HG02763 (cell line): ENCODE measurements at regions not wholly inside any gene's neighbourhood (a gene's known extent, or its start where the extent isn't known, plus 50 kb on each side); places are given as distances from the start of the nearest gene placed in this dataset.
A peak's percentile ranks its signal among the peaks of the same experiment; 100 is the strongest.

Experiments used
- ATAC-seq: cut with Tn5 transposase; IDR thresholded peaks from one replicate; pipeline ENCODE4 v1.9.1; 2021; ENCODE audit warnings: mild to moderate bottlenecking, moderate library complexity; ENCODE audit not compliant: unreplicated experiment

DNA sequence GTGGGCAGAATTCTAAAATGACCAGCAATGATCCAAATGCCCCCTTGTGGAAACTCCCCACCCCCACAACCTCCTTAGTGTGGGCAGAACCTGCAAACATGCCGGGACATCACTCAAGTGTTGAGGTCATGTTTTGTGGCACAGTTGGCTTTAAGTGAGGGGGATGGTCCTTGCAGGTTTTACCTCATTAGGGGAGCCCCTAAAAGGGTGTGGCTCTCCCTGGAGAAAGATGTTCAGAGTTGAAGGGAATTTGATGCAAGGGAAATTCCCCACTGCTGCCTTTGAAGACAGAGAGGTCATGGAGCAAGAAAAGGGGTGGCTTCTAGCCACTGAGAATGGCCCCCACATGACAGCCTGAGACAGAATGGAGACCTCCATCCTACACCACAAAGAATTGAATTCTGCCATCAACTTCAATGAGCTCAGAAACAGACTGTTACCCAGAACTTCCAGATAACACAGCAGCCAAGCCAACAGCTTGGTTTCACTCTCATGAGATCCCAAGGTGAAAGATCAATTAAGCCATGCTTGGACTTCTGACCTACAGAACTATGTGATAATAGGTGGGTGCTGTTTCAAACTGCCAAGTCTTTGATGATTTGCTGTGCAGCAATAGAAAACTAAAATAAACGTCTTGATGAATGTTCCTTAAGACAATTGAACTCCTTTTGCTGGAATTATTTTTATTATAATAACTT lies 103.4 kb downstream of the MED10 start:
- ATAC-seq, result peak; percentile 35

DNA sequence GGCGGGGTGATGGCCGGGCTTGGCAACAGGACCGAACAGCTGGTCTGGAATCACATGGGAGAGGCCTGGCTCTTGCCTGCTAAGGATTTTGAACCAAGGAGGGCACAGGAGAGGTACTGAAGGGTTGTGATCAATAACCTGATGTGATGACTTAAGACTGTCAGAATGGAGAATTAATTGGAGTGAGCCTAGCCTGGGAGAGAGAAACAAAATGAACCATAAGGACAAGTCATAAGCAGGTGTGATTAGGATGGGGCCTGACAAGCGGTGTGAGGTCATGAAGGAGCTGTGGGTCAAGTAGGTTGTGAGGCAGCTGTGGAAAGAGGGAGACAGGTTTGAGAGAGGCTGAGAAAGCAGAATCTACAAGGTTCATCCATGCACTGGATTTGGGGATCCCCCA lies 104.6 kb downstream of the MED10 start:
- no peak for ATAC-seq

DNA sequence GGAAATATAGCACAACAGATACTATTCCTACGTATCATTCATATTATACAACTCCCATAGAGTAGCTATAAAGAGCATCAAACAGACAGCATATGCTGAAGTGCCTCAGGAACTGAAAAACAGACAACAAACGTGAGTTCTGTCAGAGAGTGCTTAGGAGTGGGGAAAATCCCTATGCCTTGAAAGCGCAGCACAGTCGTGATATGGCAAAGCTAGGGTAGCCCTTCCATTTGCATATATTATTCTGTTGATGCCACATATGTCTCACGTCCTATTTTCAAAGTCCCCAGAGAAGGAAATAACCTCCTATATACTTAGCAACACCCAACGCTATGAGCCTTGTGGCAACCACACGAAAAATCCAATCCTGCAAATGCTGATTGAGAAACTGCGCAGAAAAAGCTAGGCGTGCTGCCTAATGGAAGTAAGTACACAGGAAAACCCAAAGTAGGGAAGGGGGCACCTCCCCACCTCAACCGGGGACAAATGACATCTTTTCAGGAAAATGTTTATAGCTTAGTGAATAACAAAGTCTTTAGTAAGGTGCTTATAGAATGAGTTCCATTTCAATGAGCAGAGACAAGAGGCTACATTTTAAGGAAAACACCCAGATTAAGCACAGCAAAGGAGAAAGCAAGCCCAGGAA lies 105.1 kb downstream of the MED10 start:
- peak; percentile 66 for ATAC-seq

DNA sequence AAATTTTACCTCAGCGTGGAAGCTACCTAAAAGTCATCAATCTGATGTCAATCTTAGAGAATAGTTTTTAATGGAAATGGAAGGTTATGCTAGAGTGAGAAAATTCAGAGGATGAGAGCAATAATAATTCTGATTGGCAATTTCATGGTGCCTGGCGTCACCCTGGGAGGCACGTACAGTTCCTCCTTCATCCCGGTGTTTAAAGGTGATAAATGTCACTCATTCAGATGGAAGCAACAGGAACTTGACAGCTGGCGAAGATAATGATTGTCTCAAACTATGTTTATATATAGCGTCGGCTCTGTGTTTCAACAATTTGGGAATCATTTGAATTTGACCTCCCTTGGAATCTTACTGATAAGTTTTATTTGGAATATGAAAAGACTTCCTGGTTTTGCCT lies 108.4 kb downstream of the MED10 start:
- ATAC-seq, result no peak

DNA sequence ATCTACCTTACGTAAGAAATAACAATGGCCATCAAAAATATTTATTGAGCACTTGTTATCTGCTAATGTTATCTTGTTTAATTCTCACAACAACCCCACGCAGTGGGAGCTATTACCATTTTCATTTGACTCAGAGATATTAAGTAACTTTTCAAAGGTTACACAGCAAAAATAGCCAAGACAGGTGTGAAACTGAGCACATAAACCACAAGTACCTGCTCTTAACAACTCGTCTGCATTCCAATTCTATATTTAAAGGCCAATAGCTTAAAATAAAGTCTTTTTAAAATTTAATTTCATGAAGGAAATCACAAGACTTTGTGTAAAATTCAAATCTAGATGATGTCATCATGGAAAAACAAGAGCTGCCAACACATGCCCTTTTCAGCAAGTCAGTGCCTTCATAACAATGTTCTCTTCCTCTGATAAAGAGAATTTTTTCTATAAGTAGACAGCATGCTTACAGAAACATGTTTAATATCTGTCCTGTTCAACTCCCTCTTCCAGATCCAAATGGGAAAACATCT lies 111.6 kb downstream of the MED10 start:
- no peak for ATAC-seq

DNA sequence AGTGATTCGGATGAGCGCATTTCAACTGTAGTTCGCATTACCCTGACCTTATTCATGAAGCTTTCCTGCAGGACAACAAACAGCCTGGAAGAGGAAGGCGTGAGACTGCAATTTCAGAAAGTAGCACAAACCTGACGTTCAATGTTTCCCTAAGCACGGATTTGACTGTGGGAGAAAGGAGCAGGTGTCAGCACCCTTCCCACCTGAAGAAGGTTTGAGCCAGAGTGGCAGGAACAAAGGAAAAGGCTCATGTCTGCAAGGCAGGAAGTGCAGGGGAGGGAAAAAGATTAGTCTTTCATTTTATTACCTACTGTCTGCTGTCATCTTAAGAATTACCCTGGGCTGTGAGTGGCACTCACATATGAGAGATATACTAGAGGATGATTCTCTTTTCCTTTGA lies 114.0 kb downstream of the MED10 start:
- ATAC-seq, result no peak

DNA sequence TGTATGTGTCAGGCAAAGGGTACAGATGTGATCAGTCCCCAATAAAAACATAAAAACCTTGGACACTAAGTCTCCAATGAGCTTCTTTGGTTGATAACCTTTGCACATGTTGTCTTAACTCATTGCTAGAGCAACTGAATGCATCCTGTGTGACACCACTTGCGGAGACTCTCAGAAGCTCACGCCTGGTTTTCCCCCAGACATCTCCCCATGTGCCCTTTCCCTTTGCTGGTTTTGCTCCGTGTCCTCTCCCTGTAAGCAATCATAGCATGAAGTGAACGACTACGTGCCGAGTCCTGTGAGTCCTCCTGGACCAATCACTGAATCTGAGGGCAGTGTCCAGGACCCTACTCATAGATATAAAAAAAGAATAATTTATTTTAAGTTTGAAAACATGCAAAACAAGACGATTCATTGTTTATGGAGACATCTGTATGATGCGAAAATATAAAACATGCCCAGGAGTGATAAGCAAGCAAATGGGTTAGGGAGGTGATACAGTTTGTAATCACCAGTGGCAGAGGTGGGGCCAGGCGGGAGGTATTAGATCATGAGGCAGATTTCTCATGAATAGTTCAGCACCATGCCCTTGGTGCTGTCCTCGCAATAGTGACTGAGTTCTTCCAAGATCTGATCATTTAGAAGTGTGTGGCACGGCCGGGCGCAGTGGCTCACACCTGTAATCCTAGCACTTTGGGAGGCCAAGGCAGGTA lies 115.5 kb downstream of the MED10 start:
- ATAC-seq, result no peak

DNA sequence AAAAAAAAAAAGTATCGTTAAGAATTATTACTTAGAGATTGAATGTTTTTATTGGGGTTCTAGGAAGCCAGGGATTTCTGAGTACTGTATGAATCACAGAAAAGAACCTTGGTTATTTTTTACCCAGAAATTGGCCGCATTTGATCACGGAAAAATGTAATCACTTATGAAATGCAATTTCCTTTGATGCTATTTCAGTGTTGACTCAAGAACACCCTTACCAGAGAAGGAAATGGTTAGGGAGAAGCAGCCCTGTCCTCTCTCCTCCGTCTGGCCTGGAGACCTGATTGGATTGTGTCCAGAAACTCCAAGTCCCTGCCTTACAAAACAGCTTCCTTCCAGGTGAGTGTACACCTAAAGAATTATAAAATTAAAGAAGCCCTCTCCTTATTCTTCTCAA lies 116.7 kb downstream of the MED10 start:
- no peak for ATAC-seq

DNA sequence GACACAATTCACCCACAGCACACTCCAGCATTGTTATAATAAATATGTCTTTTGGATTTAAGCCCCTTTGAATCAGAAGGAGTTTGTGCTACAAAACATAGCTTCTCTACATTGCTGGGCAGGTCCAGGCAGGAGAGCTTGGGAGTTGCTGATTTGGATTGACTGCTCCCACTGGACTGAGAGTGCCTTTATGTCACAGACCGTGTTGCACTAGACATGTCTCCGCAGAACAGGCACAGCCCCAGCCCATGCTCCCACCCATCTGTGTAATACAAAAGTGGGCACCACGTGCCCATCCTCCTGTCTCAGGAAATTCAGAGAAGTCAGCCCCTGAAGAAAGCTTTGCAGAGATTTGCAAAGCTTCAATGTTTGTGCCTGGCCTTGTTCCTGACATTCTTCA lies 117.1 kb downstream of the MED10 start:
- no peak for ATAC-seq

DNA sequence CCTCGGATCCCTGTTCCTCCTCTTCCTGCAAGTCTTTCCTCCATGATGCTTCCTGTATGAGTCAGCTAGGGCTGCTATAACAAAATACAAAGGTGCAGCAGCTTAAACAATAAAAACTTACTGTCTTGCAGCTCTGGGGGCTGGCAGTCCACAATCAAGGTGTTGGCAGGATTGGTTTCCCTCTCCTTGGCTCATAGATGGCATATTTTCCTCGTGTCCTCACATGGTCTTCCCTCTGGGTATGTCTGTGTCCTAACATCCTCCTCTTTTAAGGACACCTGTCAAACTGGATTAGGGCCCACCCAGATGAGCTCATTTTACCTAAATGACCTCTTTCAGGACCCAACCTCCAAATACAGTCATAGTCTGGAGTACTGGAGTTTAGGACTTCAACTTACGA lies 117.5 kb downstream of the MED10 start:
- ATAC-seq, result no peak

DNA sequence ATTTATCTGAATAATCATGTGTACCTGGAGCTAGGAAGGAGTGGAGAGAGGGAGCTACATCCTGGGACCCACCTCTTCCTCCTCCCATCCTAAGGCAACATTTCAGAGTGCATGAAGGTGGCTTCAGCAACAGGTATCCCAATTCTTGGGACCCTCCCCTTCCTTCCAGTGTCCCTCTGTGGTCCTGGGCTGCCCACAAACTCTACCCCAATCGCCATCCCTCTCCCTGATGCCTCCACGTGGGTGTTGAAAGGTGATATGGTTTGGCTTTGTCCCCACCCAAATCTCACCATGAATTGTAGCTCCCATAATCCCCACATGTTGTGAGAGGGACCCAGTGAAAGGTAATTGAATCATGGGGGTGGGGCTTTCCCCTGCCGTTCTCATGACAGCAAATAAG lies 121.4 kb downstream of the MED10 start:
- ATAC-seq, result no peak

DNA sequence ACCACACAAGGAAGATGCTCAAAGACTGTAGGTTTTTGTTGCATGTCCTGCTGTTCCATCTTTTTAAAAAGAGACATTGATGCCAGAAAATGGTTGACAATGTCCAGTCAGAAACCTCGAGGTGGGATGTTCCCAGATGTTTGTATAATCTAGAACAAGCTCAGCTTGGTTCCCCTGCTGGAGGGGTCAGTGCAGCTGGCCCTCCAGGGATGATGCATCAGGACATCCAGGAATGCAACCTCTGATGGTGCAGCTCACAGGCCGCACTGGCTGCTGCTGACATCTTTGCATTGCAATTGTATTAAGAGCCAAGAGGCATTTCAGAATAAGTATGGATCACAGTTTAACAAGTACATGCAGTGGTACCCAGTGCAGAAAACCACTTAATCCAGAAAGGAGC lies 122.4 kb downstream of the MED10 start:
- ATAC-seq, result no peak

DNA sequence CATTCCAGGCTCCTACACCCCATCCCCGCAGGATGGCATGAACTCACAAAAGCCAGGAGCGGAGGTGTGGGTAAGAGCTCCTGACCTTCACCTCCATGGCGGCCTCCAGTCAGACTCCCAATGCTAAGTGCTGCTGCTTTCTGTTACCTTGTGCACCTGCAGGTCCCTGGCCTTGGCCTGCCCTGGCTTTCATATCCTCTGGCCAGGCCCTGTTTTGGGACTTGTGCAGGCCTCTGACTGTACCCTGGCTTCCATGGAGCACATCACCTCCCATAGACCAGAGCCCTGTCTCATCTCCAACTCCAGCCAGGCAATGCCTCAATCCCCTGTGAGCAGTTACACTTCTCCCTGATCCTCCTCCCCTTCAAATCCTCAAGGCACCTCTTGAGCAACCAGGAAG lies 124.5 kb downstream of the MED10 start:
- no peak for ATAC-seq

DNA sequence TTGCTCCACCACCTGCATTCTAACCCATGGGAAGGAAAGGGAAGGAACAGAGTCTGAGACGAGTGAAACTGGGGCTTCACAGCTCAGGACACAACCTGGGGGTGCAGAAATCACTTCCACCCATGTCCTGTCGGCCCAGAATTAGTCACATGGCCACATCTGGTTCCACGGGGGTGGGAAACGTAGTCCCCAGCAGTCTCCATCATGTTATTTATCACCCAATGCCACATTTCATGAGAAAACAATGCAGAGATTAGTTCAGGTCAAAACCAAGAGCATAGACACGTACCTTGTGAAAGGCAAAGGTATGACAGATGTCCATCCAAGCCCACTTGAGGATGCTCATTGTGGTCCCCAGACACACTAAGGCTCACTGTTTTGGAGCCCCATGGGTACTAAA lies 125.1 kb downstream of the MED10 start:
- no peak for ATAC-seq

DNA sequence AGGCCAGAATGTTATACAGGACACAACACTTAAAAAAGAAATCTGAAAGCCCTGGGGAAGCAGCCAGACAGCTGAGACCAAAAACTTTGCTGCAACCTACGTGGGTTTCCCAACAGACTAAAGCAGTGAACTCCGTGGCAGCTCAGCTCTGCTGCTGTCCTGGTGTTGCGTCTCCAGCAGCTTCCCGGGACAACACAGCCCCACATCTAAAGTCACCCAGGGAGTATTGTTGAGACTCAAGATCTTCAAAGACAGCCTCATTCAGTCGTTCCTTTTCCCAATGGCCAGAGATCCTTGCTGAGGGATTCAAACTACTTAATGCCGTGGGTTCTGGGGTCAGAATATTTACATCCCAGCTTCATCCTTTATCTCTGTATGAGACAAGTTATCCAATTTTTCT lies 125.8 kb downstream of the MED10 start:
- no peak for ATAC-seq

DNA sequence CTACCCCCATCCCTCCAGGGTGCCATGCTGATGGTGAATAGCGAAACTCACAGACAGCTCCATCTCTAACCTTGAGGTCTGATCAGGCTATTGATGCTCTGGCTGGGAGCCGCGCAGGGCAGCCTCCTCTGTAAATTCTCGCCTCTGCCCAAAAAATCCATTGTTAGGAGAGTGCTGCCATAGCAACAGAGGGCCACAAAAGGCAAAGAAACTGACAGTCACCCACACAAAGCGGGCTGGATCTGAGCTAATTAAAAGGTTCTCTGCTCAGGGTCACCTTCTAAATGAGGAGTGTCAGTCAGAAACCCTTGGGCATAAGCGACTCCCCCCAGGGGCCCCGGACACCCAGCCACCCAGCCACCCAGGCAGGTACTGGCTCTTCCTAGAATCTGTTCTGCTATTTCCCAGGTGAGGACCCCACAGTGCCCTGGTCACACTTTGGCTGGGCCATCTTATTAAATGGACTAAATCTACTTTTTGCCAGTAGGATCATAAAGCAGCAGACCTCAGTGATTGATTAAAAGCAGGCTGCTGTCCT lies 126.7 kb downstream of the MED10 start:
- no peak for ATAC-seq

DNA sequence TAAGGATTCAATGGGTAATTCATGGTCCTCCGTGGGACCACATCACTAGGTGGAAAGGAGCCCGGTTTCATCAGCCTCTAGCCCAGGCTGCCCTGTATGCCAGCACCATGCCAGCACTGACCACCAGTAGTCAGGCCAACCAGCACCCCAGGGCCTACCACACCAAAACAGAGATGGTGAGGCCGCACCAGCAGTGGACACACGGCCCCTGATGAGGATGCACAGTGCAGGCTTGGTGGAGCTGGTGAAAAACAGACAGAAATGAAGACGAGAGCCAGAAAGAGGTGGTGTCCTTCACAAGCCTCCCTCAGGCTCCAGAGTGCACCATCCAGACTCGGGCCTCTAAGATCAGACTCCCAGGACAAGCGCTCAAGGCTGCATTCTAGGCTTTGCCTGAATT lies 128.2 kb downstream of the MED10 start:
- ATAC-seq, result no peak

DNA sequence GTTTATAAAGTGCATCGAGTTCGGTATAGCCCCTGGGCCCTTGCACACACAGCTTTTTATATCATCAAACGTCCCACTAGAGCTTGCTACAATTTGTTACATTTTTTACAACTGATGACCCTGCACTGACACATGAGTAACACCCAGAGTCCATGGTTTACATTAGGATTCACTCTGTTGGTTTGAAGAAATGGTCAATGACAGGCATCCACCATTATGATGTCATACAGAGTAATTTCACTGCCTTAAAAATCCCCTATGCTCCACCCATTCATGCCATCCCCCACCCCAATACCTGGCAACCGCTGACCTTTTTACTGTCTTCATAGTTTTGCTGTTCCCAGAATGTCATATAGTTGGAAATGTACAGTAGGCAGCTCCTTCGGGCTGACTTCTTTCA lies 130.2 kb downstream of the MED10 start:
- ATAC-seq, result no peak

DNA sequence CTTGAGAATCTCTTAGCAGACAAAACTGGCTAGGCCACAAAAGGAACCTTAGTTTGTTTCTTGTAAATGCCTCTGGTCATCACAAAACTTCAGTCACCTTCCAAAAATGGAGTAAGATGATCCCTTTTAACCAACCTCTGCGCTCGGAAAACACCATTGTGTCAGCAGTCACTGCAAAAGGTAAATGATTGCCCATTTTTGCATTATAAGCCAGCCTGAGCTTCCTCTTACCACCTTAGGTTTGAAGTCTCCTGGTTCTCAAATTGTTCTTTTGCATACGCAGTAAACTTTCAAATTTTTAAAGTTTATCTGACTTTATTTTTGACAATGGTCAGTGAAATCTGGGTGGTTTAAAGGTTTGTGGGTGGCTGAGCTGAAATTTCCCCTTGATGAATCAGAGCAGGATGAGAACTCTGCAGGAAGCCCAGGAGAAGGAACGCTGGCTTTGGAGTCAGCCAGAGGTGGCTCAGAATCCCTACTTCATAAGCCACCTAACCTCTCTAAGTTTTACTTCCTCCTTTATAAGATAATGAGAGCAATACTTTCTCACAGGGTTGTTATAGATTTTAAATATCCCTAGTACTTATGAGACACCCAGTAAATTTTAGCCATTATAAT lies 131.4 kb downstream of the MED10 start:
- peak; percentile 48 for ATAC-seq

DNA sequence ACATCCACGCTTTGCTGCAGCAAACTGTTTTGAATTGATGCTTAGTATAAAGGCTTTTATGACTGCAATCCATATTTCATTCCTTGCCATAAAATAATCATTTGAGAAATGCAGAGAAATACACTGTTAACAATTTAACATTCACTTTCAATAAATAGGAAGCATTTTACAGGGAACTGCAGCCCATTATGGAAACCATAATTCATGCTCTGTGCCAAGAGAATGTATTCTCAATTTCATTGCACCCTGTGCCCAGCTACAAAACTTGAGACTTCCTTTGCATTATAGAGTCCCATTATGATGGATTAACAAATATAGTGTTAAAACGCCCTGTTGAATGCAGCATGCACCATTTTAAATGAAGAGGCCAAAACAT lies 134.0 kb downstream of the MED10 start:
- no peak for ATAC-seq

DNA sequence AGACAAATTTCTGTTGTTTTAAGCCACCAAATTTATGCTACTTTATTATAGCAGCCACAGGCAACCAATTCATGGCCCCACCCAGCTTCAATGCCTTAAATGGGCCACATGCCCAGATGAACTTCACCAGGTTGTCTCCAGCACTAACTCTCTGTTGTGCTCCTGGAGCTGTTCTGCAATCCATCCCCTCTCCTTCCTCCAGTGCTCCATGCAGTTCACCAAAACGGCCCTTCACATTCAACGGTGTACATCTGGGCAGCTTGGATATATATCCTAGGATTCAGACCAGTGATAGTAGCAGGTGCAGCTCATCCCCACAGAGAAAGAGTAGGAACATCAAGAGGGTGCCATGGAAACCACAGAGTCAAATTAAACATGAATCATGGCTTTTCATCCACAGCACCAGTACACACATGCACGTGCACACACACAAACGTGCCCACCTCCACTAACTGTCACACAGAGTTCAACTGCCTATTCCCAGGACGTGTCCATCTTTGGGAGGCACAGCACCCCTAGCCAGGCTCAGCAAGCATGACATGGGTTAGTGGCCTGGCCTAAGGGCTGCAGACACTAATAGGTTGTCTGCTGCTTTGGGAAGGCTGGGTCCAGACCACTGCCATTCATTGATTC lies 134.5 kb downstream of the MED10 start:
- ATAC-seq, result no peak
